Endothelial cell of umbilical vein (primary cell): ENCODE measurements at regions not wholly inside any gene's neighbourhood (a gene's known extent, or its start where the extent isn't known, plus 50 kb on each side); places are given as distances from the start of the nearest gene placed in this dataset.

Source experiments
- BruUV-seq: library from RNA; stranded (reverse); fragments of 400-500 nt; replicated peaks from 2 replicates; lab custom pipeline; 2021; lab: Mats Ljungman, UMichigan
- CTCF ChIA-PET: fragments of 300-600, 350-600 bp; sonication (Branson Sonifier 250); formaldehyde crosslinking; loops from one replicate; lab custom pipeline; 2021; ENCODE audit warnings: antibody characterized with exemption, inconsistent platforms; lab: Charles Lee
- POLR2A ChIA-PET: fragments of 300-600, 350-600 bp; sonication (Branson Sonifier 250); formaldehyde crosslinking; loops from one replicate; lab custom pipeline; 2021; ENCODE audit warnings: antibody characterized with exemption, inconsistent platforms; lab: Charles Lee
- DNase-seq: peaks from one replicate; pipeline ENCODE4 v3.0.0-alpha.2; 2011; ENCODE audit warnings: low read depth, low spot score
- FAIRE-seq: peaks from 2 replicates; lab custom pipeline; 2011; peaks lifted over from hg19 to GRCh38; lab: Jason Lieb, UNC
- H2AFZ ChIP-seq: 2 replicates; pipeline ENCODE4 v1.6.0; 2012; ENCODE audit warnings: low read depth, low read length, control low read depth, inconsistent platforms
- H3K27ac ChIP-seq: 2 replicates; pipeline ENCODE4 v1.5.1; 2011; ENCODE audit warnings: low read depth, mild to moderate bottlenecking, control low read depth, low read length, moderate library complexity; ENCODE audit not compliant: insufficient read depth
- H3K27me3 ChIP-seq, 2 experiments: 2 replicates each; pipeline versions ENCODE4 v1.6.0 to v1.6.1; 2011; ENCODE audit warnings: low read length in 2 of 2, mixed read lengths in 1 of 2; ENCODE audit not compliant: control insufficient read depth in 2 of 2, insufficient read depth in 2 of 2
- H3K36me3 ChIP-seq, 2 experiments: 2 replicates in 1 of 2; 3 replicates in 1 of 2; pipeline ENCODE4 v1.5.1; 2011; ENCODE audit warnings: low read length in 2 of 2, mild to moderate bottlenecking in 1 of 2, moderate library complexity in 1 of 2; ENCODE audit not compliant: control insufficient read depth in 2 of 2, insufficient read depth in 2 of 2; ENCODE audit errors: extremely low read depth in 1 of 2
- H3K4me1 ChIP-seq: 3 replicates; pipeline ENCODE4 v1.5.1; 2011; ENCODE audit warnings: mild to moderate bottlenecking, low read length; ENCODE audit not compliant: control insufficient read depth, insufficient read depth; ENCODE audit errors: extremely low read depth
- H3K4me2 ChIP-seq: 2 replicates; pipeline ENCODE4 v1.6.1; 2011; ENCODE audit warnings: low read length, control low read depth, mixed read lengths; ENCODE audit not compliant: insufficient read depth
- H3K4me3 ChIP-seq, 3 experiments: fragments of 200-600 bp in 1 of 3; sonication (generic), shearing (Covaris generic) in 1 of 3; replicated peaks in 1 of 3; 2 replicates each; pipeline ENCODE4 v1.5.1; 2011 to 2016; ENCODE audit warnings: control low read depth in 3 of 3, low read length in 3 of 3, mild to moderate bottlenecking in 2 of 3, inconsistent platforms in 1 of 3, low read depth in 1 of 3, moderate library complexity in 1 of 3; ENCODE audit not compliant: insufficient read depth in 1 of 3
- H3K79me2 ChIP-seq: 2 replicates; pipeline ENCODE4 v1.6.0; 2012; ENCODE audit warnings: low read length, inconsistent platforms; ENCODE audit not compliant: control insufficient read depth, insufficient read depth
- H3K9ac ChIP-seq: replicated peaks from 2 replicates; pipeline ENCODE3; 2011; ENCODE audit warnings: low read length, control low read depth; ENCODE audit not compliant: insufficient read depth; ENCODE audit errors: extremely low read depth
- H3K9me1 ChIP-seq: replicated peaks from 3 replicates; pipeline ENCODE4 v1.6.0; 2011; ENCODE audit warnings: mild to moderate bottlenecking, low read length; ENCODE audit not compliant: control insufficient read depth, insufficient read depth; ENCODE audit errors: extremely low read depth
- H3K9me3 ChIP-seq: replicated peaks from 2 replicates; pipeline ENCODE4 v1.5.1; 2012; ENCODE audit warnings: low read length, inconsistent platforms; ENCODE audit not compliant: control insufficient read depth, insufficient read depth
- H4K20me1 ChIP-seq: replicated peaks from 2 replicates; pipeline ENCODE3; 2011; ENCODE audit warnings: mild to moderate bottlenecking, low read length; ENCODE audit not compliant: control insufficient read depth, insufficient read depth; ENCODE audit errors: extremely low read depth
- EZH2 ChIP-seq: IDR thresholded peaks from 2 replicates; pipeline ENCODE4 v1.6.1; 2012; ENCODE audit warnings: borderline replicate concordance, low read depth, mild to moderate bottlenecking, moderate library complexity, low read length, inconsistent platforms; ENCODE audit not compliant: severe bottlenecking
- FOS ChIP-seq: IDR thresholded peaks from 2 replicates; pipeline ENCODE4 v1.6.1; 2011; ENCODE audit warnings: mild to moderate bottlenecking, low read length, moderate library complexity, borderline replicate concordance; ENCODE audit not compliant: insufficient read depth
- GATA2 ChIP-seq: IDR thresholded peaks from 2 replicates; pipeline ENCODE4 v1.7.0; 2011; ENCODE audit warnings: low read depth, mild to moderate bottlenecking, moderate library complexity, mixed read lengths, low read length; ENCODE audit not compliant: insufficient read length, insufficient read depth
- JUN ChIP-seq: IDR thresholded peaks from 2 replicates; pipeline ENCODE4 v1.6.1; 2011; ENCODE audit warnings: borderline replicate concordance, low read depth; ENCODE audit not compliant: insufficient read length, insufficient read depth
- MYC ChIP-seq: IDR thresholded peaks from one replicate; pipeline ENCODE4 v1.6.1; 2011; ENCODE audit warnings: mild to moderate bottlenecking, low read depth, low read length
- POLR2A ChIP-seq: IDR thresholded peaks from 2 replicates; pipeline ENCODE4 v1.6.1; 2012; ENCODE audit warnings: low read depth, mild to moderate bottlenecking, control low read depth, low read length
- POLR2AphosphoS5 ChIP-seq: IDR thresholded peaks from 2 replicates; pipeline ENCODE4 v1.6.1; 2012; ENCODE audit warnings: low read depth, mild to moderate bottlenecking, control low read depth, low read length, moderate library complexity; ENCODE audit not compliant: insufficient read depth
- dilution Hi-C: fragments of 300-500 bp; cut with MboI; formaldehyde crosslinking; loops from one replicate; pipeline ENCODE4 v1.15.0; 2019; ENCODE audit warnings: low sequenced_read_pairs; ENCODE audit not compliant: extremely low pct_ligation_motif_present
- intact Hi-C: fragments of 100-400 bp; cut with micrococcal nuclease; formaldehyde crosslinking; loops from one replicate; pipeline ENCODE4 v1.10.0; 2022
- TF ChIP-seq, protein P1 (sequence below), 2 donors: IDR thresholded peaks; 1 replicate in 1 of 2; 2 replicates in 1 of 2; pipeline ENCODE4 v1.5.1; 2011; ENCODE audit warnings: low read length in 2 of 2, mild to moderate bottlenecking in 2 of 2, moderate library complexity in 2 of 2, control low read depth in 1 of 2, inconsistent platforms in 1 of 2, low read depth in 1 of 2; ENCODE audit not compliant: insufficient read depth in 1 of 2; ENCODE audit errors: extremely low read depth in 1 of 2
- TF ChIP-seq, protein P2 (sequence below): IDR thresholded peaks from 2 replicates; pipeline ENCODE4 v1.6.1; 2011; ENCODE audit not compliant: insufficient read depth, insufficient read length

DNA sequence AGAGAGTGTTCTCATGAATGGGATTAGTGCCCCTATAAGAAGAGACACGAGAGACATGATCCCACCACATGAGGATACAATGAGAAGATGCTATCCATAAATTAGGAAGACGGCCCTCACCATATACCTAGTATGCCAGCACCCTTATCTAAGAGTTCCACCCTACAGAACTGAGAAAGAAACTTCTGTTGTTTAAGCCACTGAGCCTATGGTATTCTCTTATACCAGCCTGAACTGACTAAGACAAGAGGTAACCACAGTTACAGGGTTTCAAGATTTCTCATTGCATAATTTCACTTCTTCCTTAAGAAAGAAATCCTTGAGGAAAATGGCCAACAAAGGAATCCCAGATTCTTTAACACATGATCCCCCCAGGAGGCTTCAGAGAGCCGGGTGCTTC, 412.4 kb downstream of the NTRK2 start:
- Histone ChIP-seq H2AFZ (no peak overlapping the region), H4K20me1 (no peaks in the 10 kb centered on the region), H3K9me3 (no peaks in the 10 kb centered on the region), H3K9ac (no peak overlapping the region), H3K27ac (no peak overlapping the region), H3K9me1 (no peaks in the 10 kb centered on the region), H3K27me3 (no peaks in the 10 kb centered on the region), H3K4me1 (no peaks in the 10 kb centered on the region), H3K36me3 (no peaks in the 10 kb centered on the region), H3K4me2 (no peak overlapping the region), H3K79me2 (no peaks in the 10 kb centered on the region), H3K4me3 (no peak overlapping the region)
- no TSS peak for BruUV-seq
- POLR2A ChIA-PET, result no interaction called here
- no peak for FAIRE-seq
- dilution Hi-C loops (no loop called here), intact Hi-C loops (no loop called here)
- no peak for DNase-seq
- TF ChIP-seq FOS (no peak), POLR2A (no peak), POLR2AphosphoS5 (no peak), EZH2 (no peak), MYC (no peak), GATA2 (no peak), JUN (no peak)
- TF ChIP-seq, protein P1, sequence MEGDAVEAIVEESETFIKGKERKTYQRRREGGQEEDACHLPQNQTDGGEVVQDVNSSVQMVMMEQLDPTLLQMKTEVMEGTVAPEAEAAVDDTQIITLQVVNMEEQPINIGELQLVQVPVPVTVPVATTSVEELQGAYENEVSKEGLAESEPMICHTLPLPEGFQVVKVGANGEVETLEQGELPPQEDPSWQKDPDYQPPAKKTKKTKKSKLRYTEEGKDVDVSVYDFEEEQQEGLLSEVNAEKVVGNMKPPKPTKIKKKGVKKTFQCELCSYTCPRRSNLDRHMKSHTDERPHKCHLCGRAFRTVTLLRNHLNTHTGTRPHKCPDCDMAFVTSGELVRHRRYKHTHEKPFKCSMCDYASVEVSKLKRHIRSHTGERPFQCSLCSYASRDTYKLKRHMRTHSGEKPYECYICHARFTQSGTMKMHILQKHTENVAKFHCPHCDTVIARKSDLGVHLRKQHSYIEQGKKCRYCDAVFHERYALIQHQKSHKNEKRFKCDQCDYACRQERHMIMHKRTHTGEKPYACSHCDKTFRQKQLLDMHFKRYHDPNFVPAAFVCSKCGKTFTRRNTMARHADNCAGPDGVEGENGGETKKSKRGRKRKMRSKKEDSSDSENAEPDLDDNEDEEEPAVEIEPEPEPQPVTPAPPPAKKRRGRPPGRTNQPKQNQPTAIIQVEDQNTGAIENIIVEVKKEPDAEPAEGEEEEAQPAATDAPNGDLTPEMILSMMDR (IDR thresholded peaks at IDR 0.05; ENCODE audit: extremely low read depth in 1 of 2, insufficient read depth in 1 of 2, low read depth in 1 of 2, low read length in 2 of 2), result no peak
- TF ChIP-seq, protein P2, sequence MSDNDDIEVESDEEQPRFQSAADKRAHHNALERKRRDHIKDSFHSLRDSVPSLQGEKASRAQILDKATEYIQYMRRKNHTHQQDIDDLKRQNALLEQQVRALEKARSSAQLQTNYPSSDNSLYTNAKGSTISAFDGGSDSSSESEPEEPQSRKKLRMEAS, result no peak
- CTCF ChIA-PET, result no interaction called here
